CD4-positive, alpha-beta T cell (primary cell): ENCODE measurements at regions not wholly inside any gene's neighbourhood (a gene's known extent, or its start where the extent isn't known, plus 50 kb on each side); places are given as distances from the start of the nearest gene placed in this dataset.
"Not testable (repeated sequence)": the region's sequence is repeated elsewhere in the genome, so short reads cannot be mapped to it uniquely, and the experiment has no call there.

ENCODE experiments used
- ATAC-seq: fragments of 200-7000 bp; cut with Tn5 transposase; one replicate; pipeline ENCODE4 v1.10.0; 2022; ENCODE audit warnings: mild to moderate bottlenecking; ENCODE audit not compliant: poor library complexity
- CTCF ChIA-PET: fragments of 350-600 bp; sonication (Branson Sonifier 250); formaldehyde crosslinking; loops from one replicate; lab custom pipeline; 2021; ENCODE audit warnings: antibody characterized with exemption, inconsistent platforms; lab: Charles Lee
- POLR2A ChIA-PET: fragments of 350-600 bp; sonication (Branson Sonifier 250); formaldehyde crosslinking; loops from one replicate; lab custom pipeline; 2021; ENCODE audit warnings: antibody characterized with exemption, inconsistent platforms; lab: Charles Lee
- DNase-seq, 14 experiments: peaks; one replicate each; pipeline ENCODE4 v3.0.0-alpha.2; 2013 to 2020; ENCODE audit warnings: mixed read lengths in 2 of 14
- H3K27ac ChIP-seq, 2 donors: one replicate each; pipeline versions ENCODE4 v1.5.1 to v1.7.0; 2013; ENCODE audit warnings: low read length in 2 of 2, low read depth in 1 of 2, mild to moderate bottlenecking in 1 of 2
- H3K27me3 ChIP-seq, 2 experiments: 1 replicate in 1 of 2; 2 replicates in 1 of 2; pipeline versions ENCODE4 v1.6.1 to v1.7.0; 2013; ENCODE audit warnings: low read length in 2 of 2, control low read depth in 1 of 2, mild to moderate bottlenecking in 1 of 2, moderate library complexity in 1 of 2; ENCODE audit not compliant: insufficient read depth in 2 of 2, control insufficient read depth in 1 of 2
- H3K36me3 ChIP-seq: one replicate; pipeline ENCODE4 v1.6.1; 2013; ENCODE audit warnings: low read length, control low read depth; ENCODE audit not compliant: insufficient read depth
- H3K4me1 ChIP-seq: one replicate; pipeline ENCODE4 v1.6.1; 2013; ENCODE audit warnings: low read length, control low read depth; ENCODE audit not compliant: insufficient read depth
- H3K4me3 ChIP-seq: one replicate; pipeline ENCODE4 v1.5.1; 2013; ENCODE audit warnings: mild to moderate bottlenecking, low read length, moderate library complexity
- H3K9me3 ChIP-seq, 2 experiments: 1 replicate in 1 of 2; 2 replicates in 1 of 2; pipeline versions ENCODE4 v1.6.1 to v1.7.0; 2013; ENCODE audit warnings: low read length in 2 of 2, mild to moderate bottlenecking in 2 of 2, control low read depth in 1 of 2, moderate library complexity in 1 of 2; ENCODE audit not compliant: control insufficient read depth in 1 of 2, insufficient read depth in 1 of 2
- H3K27ac Mint-ChIP-seq: one replicate; pipeline ENCODE4 v1.8.0; 2020; ENCODE audit warnings: mixed read lengths
- H3K27me3 Mint-ChIP-seq: one replicate; pipeline ENCODE4 v1.8.0; 2021; ENCODE audit warnings: mixed read lengths
- H3K36me3 Mint-ChIP-seq: one replicate; pipeline ENCODE4 v1.8.0; 2021; ENCODE audit warnings: low read depth, mixed read lengths
- H3K4me1 Mint-ChIP-seq: one replicate; pipeline ENCODE4 v1.8.0; 2021; ENCODE audit warnings: low read depth, mixed read lengths
- H3K4me3 Mint-ChIP-seq: one replicate; pipeline ENCODE4 v1.8.0; 2020; ENCODE audit warnings: mild to moderate bottlenecking, mixed read lengths
- H3K9me3 Mint-ChIP-seq: one replicate; pipeline ENCODE4 v1.8.0; 2020; ENCODE audit warnings: mixed read lengths
- CTCF ChIP-seq: fragments of 200-600 bp; IDR thresholded peaks from one replicate; pipeline ENCODE4 v1.8.0; 2022; ENCODE audit warnings: antibody characterized with exemption, mild to moderate bottlenecking
- intact Hi-C, 2 experiments: fragments of 100-400 bp; cut with DNase I in 1 of 2; cut with micrococcal nuclease in 1 of 2; formaldehyde crosslinking; loops; one replicate each; pipeline versions ENCODE4 v1.15.1 to v1.9.0; 2023 to 2025; cut with DNase I, micrococcal nuclease

- no peak for DNase-seq
- no peaks in the 10 kb centered on the region for H3K36me3 ChIP-seq
- H3K4me3 Mint-ChIP-seq: no peak overlapping the region
- H3K4me1 ChIP-seq: no peaks in the 10 kb centered on the region
- ATAC-seq: no peak
- ChIA-PET CTCF (no interaction called here), POLR2A (no interaction called here)
- no peaks in the 10 kb centered on the region for H3K9me3 ChIP-seq
- no peak for TF ChIP-seq CTCF
- no peaks in the 10 kb centered on the region for H3K27me3 Mint-ChIP-seq
- no peak overlapping the region for H3K27ac Mint-ChIP-seq
- H3K27me3 ChIP-seq: no peaks in the 10 kb centered on the region
- no peak overlapping the region for H3K27ac ChIP-seq
- H3K4me3 ChIP-seq: no peak overlapping the region
- H3K36me3 Mint-ChIP-seq: no peaks in the 10 kb centered on the region
- peaks cover 4% of the 10 kb centered on the region for H3K9me3 Mint-ChIP-seq
- intact Hi-C loops: no loop called here
- H3K4me1 Mint-ChIP-seq: no peaks in the 10 kb centered on the region
Measured at GRCh38 chr20:8997701-8998117, 71.2 kb upstream of the PLCB4 start.

GRCh38 chr20:9011121-9011520 lies 57.8 kb upstream of the PLCB4 start:
- DNase-seq (no peak), ATAC-seq (no peak)
- Mint-ChIP-seq H3K36me3 (no peaks in the 10 kb centered on the region), H3K4me3 (no peak overlapping the region), H3K4me1 (no peaks in the 10 kb centered on the region), H3K27ac (no peak overlapping the region), H3K27me3 (no peaks in the 10 kb centered on the region), H3K9me3 (no peaks in the 10 kb centered on the region)
- no peak for TF ChIP-seq CTCF
- intact Hi-C loops: no loop called here
- Histone ChIP-seq H3K36me3 (no peaks in the 10 kb centered on the region), H3K4me1 (no peaks in the 10 kb centered on the region), H3K27ac (no peak overlapping the region), H3K4me3 (no peak overlapping the region), H3K27me3 (no peaks in the 10 kb centered on the region), H3K9me3 (no peaks in the 10 kb centered on the region)
- ChIA-PET POLR2A (no interaction called here), CTCF (no interaction called here)

- H3K27ac ChIP-seq, intact Hi-C loops, H3K27me3 Mint-ChIP-seq, H3K9me3 ChIP-seq, H3K27ac Mint-ChIP-seq, CTCF ChIA-PET, H3K4me3 Mint-ChIP-seq, H3K4me3 ChIP-seq, H3K4me1 ChIP-seq, H3K36me3 ChIP-seq, H3K4me1 Mint-ChIP-seq, POLR2A ChIA-PET, ATAC-seq, H3K36me3 Mint-ChIP-seq, H3K27me3 ChIP-seq, H3K9me3 Mint-ChIP-seq, DNase-seq: not testable (repeated sequence)
Measured at GRCh38 chr20:9015232-9015983, 53.5 kb upstream of the PLCB4 start.

DNA sequence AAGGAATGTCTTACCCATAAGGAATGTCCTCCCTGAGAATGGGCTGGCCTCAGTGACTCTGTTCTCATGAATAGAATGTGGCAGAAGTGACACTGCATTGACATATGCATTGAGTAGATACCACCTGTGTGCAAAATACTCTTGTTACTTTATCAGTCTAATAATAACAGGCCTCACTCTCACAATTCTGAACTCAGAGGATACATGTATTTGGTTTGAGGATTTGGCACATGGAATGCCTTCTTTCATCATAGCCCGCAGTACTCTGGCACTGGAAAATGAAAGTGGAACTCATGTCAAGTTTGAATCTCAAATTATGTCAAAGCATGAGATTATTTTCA lies 52.9 kb upstream of the PLCB4 start:
- Histone ChIP-seq H3K4me1 (no peaks in the 10 kb centered on the region), H3K27me3 (no peaks in the 10 kb centered on the region), H3K36me3 (no peaks in the 10 kb centered on the region), H3K27ac (no peak overlapping the region), H3K4me3 (no peak overlapping the region), H3K9me3 (no peaks in the 10 kb centered on the region)
- Mint-ChIP-seq H3K27me3 (no peaks in the 10 kb centered on the region), H3K4me3 (no peak overlapping the region), H3K27ac (no peak overlapping the region), H3K36me3 (no peaks in the 10 kb centered on the region), H3K9me3 (no peaks in the 10 kb centered on the region), H3K4me1 (no peaks in the 10 kb centered on the region)
- POLR2A ChIA-PET: no interaction called here
- DNase-seq (no peak), ATAC-seq (no peak)
- CTCF ChIA-PET: no interaction called here
- intact Hi-C loops: no loop called here
- no peak for TF ChIP-seq CTCF
